K562 (cell line): ENCODE measurements at regions not wholly inside any gene's neighbourhood (a gene's known extent, or its start where the extent isn't known, plus 50 kb on each side); places are given as distances from the start of the nearest gene placed in this dataset.

ENCODE experiments used
- CHAMP1 ChIP-seq: fragments of 450-650 bp; IDR thresholded peaks from 2 replicates; pipeline ENCODE4 v1.6.1; 2016; ENCODE audit warnings: mild to moderate bottlenecking
- MYC ChIP-seq, 2 experiments: fragments of 250-450 bp in 1 of 2; sonication (Bioruptor Pico) in 1 of 2; IDR thresholded peaks; 2 replicates each; pipeline versions ENCODE4 v1.5.1 to v1.6.1; 2012 to 2021; ENCODE audit warnings: low read depth in 2 of 2, borderline replicate concordance in 1 of 2, improper control_type of control experiment in 1 of 2, low read length in 1 of 2, mild to moderate bottlenecking in 1 of 2, moderate library complexity in 1 of 2
- NFYB ChIP-seq: IDR thresholded peaks from 2 replicates; pipeline ENCODE4 v1.6.1; 2011; ENCODE audit warnings: mild to moderate bottlenecking, moderate library complexity; ENCODE audit not compliant: insufficient read length; ENCODE audit errors: extremely low read depth
- RHOXF2B ChIP-seq: fragments of 250-450 bp; sonication (Bioruptor Pico); conservative IDR thresholded peaks from 2 replicates; pipeline ENCODE4 v1.5.1; 2021
- ZBTB8A ChIP-seq: fragments of 450-650 bp; IDR thresholded peaks from 2 replicates; pipeline ENCODE4 v1.6.1; 2018; ENCODE audit warnings: mild to moderate bottlenecking, moderate library complexity; ENCODE audit not compliant: partially characterized antibody

GRCh38 chr5:29193972-29194371 is 1999.5 kb upstream of the CDH6 start:
- TF ChIP-seq MYC (IDR thresholded peaks at IDR 0.05; ENCODE audit: low read depth, low read length) (no peak), MYC (CRISPR knock-in tag; IDR thresholded peaks at IDR 0.05; ENCODE audit: borderline replicate concordance, low read depth) (no peak), RHOXF2B (CRISPR knock-in tag) (no peak), ZBTB8A (no peak), CHAMP1 (no peak), NFYB (no peak)
